Suprapubic skin (tissue), 4 donors: ENCODE measurements at regions not wholly inside any gene's neighbourhood (a gene's known extent, or its start where the extent isn't known, plus 50 kb on each side); places are given as distances from the start of the nearest gene placed in this dataset.

Experiments
- CTCF ChIP-seq, 2 donors: fragments of 200-600 bp in 1 of 2; fragments of 450-650 bp in 1 of 2; sonication (generic) in 1 of 2; IDR thresholded peaks; one replicate each; pipeline ENCODE4 v1.5.1; 2016 to 2019; ENCODE audit warnings: antibody characterized with exemption in 2 of 2, mild to moderate bottlenecking in 1 of 2, moderate library complexity in 1 of 2
- POLR2A ChIP-seq, 2 donors: fragments of 450-650 bp; IDR thresholded peaks; one replicate each; pipeline ENCODE4 v1.6.1; 2017; ENCODE audit warnings: antibody characterized with exemption in 2 of 2, mild to moderate bottlenecking in 2 of 2, moderate library complexity in 2 of 2
- POLR2AphosphoS5 ChIP-seq, 3 donors: sonication (generic); formaldehyde crosslinking; IDR thresholded peaks; one replicate each; pipeline ENCODE4 v1.6.1; 2017; ENCODE audit warnings: antibody characterized with exemption in 3 of 3

DNA sequence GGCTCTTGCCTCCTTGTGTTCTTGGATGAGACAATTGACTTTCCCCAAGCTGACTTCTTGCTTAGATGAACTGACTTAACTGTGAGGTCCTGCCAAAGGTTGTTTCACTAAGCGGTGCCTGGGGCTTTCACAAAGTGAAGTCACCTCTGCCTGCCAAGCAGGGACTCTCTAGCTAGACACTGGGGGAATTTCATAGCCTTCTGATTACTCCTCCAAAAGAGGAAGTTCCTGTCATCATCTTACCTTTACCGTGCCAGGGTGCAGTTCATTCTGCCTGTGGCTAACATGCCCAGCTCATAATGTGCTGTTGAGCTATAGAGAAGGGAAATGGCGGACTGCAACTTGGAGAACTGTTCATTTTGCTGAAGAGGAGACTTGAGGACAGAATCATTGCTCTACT is 472.0 kb upstream of the WWC1 start:
- no peak for TF ChIP-seq POLR2A (IDR thresholded peaks at IDR 0.05)
- no peak for TF ChIP-seq CTCF (IDR thresholded peaks at IDR 0.05)
- no peak for TF ChIP-seq POLR2AphosphoS5 (IDR thresholded peaks at IDR 0.05)
